ENCODE measurements at regions not wholly inside any gene's neighbourhood (a gene's known extent, or its start where the extent isn't known, plus 50 kb on each side); places are given as distances from the start of the nearest gene placed in this dataset.
A peak's percentile ranks its signal among the peaks of the same experiment; 100 is the strongest.

- Histone ChIP-seq H2AFZ (no peak overlapping the region), H3K9ac (no peak overlapping the region), H4K20me1 (ENCODE audit: insufficient read depth) (no peaks in the 10 kb centered on the region), H3K36me3 (ENCODE audit: low read depth) (no peaks in the 10 kb centered on the region), H3K4me3 (no peak overlapping the region), H3F3A (ENCODE audit: insufficient read depth) (peaks cover 9% of the 10 kb centered on the region; the same call in 1 of the 2 replicates), H3K4me1 (ENCODE audit: insufficient read depth) (peaks cover 15% of the 10 kb centered on the region), H3K9me2 (ENCODE audit: insufficient read depth) (no peaks in the 10 kb centered on the region), H3K27ac (no peak overlapping the region), H3K79me2 (ENCODE audit: insufficient read depth) (no peaks in the 10 kb centered on the region), H3K27me3 (replicated peaks; ENCODE audit: insufficient read depth) (no peaks in the 10 kb centered on the region), H3K9me3 (ENCODE audit: low read depth) (no peaks in the 10 kb centered on the region), H3K4me2 (ENCODE audit: unreplicated experiment) (peak overlapping the region; percentile 49)
- TF ChIP-seq EZH2phosphoT487 (IDR thresholded peaks at IDR 0.05; ENCODE audit: insufficient read depth, low read depth) (no peak), EZH2 (IDR thresholded peaks at IDR 0.05; ENCODE audit: insufficient read depth, poor library complexity, severe bottlenecking) (no peak)
- DNase-seq, result no peak
- in situ Hi-C loops (cut with MboI), result no loop called here
Observed at GRCh38 chr5:15261269-15261995, 238.5 kb upstream of the FBXL7 start.

- Histone ChIP-seq H3K27me3 (replicated peaks; ENCODE audit: insufficient read depth) (0 out of 2 replicates have a peak, but pooled peaks cover 4% of the 10 kb centered on the region), H2AFZ (no peak overlapping the region), H3F3A (ENCODE audit: insufficient read depth) (peaks cover 9% of the 10 kb centered on the region; the same call in 1 of the 2 replicates), H3K9me3 (ENCODE audit: low read depth) (no peaks in the 10 kb centered on the region), H3K79me2 (ENCODE audit: insufficient read depth) (no peaks in the 10 kb centered on the region), H3K4me1 (ENCODE audit: insufficient read depth) (peaks cover 15% of the 10 kb centered on the region), H3K4me3 (peak overlapping the region; percentile 30), H3K36me3 (ENCODE audit: low read depth) (no peaks in the 10 kb centered on the region), H3K27ac (no peak overlapping the region), H4K20me1 (ENCODE audit: insufficient read depth) (no peaks in the 10 kb centered on the region), H3K9me2 (ENCODE audit: insufficient read depth) (no peaks in the 10 kb centered on the region), H3K9ac (no peak overlapping the region), H3K4me2 (ENCODE audit: unreplicated experiment) (peak overlapping the region; percentile 49)
- in situ Hi-C loops (cut with MboI), result no loop called here
- DNase-seq, result peak; percentile 53
- 7% methylated on average over 7 of the region's 7 CpGs for whole genome bisulfite sequencing, 2 experiments (ENCODE audit: low coverage in 1 of 2, low lambda C conversion rate in 2 of 2, missing lambda C conversion rate in 2 of 2)
- TF ChIP-seq EZH2 (IDR thresholded peaks at IDR 0.05; ENCODE audit: insufficient read depth, poor library complexity, severe bottlenecking) (no peak), EZH2phosphoT487 (IDR thresholded peaks at IDR 0.05; ENCODE audit: insufficient read depth, low read depth) (no peak)
Observed at GRCh38 chr5:15260356-15261268, 239.4 kb upstream of the FBXL7 start.

GRCh38 chr5:15256485-15256884 is 243.5 kb upstream of the FBXL7 start:
- Histone ChIP-seq H3K4me2 (ENCODE audit: unreplicated experiment) (no peak overlapping the region), H4K20me1 (ENCODE audit: insufficient read depth) (no peaks in the 10 kb centered on the region), H3F3A (ENCODE audit: insufficient read depth) (peaks cover 16% of the 10 kb centered on the region; the same call in 1 of the 2 replicates), H3K9me3 (ENCODE audit: low read depth) (no peaks in the 10 kb centered on the region), H3K4me1 (ENCODE audit: insufficient read depth) (peaks cover 15% of the 10 kb centered on the region), H3K27ac (no peak overlapping the region), H3K79me2 (ENCODE audit: insufficient read depth) (no peaks in the 10 kb centered on the region), H3K27me3 (replicated peaks; ENCODE audit: insufficient read depth) (0 out of 2 replicates have a peak, but pooled peaks cover 4% of the 10 kb centered on the region), H3K9ac (no peak overlapping the region), H3K36me3 (ENCODE audit: low read depth) (no peaks in the 10 kb centered on the region), H3K4me3 (no peak overlapping the region), H3K9me2 (ENCODE audit: insufficient read depth) (no peaks in the 10 kb centered on the region), H2AFZ (no peak overlapping the region)
- TF ChIP-seq EZH2phosphoT487 (IDR thresholded peaks at IDR 0.05; ENCODE audit: insufficient read depth, low read depth) (no peak), EZH2 (IDR thresholded peaks at IDR 0.05; ENCODE audit: insufficient read depth, poor library complexity, severe bottlenecking) (no peak)
- DNase-seq, result no peak
- in situ Hi-C loops (cut with MboI), result no loop called here
- 32% methylated on average over 4 of the region's 4 CpGs for WGBS, 2 experiments (ENCODE audit: low coverage in 1 of 2, low lambda C conversion rate in 2 of 2, missing lambda C conversion rate in 2 of 2)

GRCh38 chr5:15255576-15255975 is 244.4 kb upstream of the FBXL7 start:
- Histone ChIP-seq H3K79me2 (ENCODE audit: insufficient read depth) (no peaks in the 10 kb centered on the region), H3F3A (ENCODE audit: insufficient read depth) (peaks cover 7% of the 10 kb centered on the region; the same call in 1 of the 2 replicates), H4K20me1 (ENCODE audit: insufficient read depth) (no peaks in the 10 kb centered on the region), H3K27ac (no peak overlapping the region), H3K9me2 (ENCODE audit: insufficient read depth) (no peaks in the 10 kb centered on the region), H3K27me3 (replicated peaks; ENCODE audit: insufficient read depth) (0 out of 2 replicates have a peak, but pooled peaks cover 4% of the 10 kb centered on the region), H3K4me3 (no peak overlapping the region), H2AFZ (no peak overlapping the region), H3K4me2 (ENCODE audit: unreplicated experiment) (no peak overlapping the region), H3K9ac (no peak overlapping the region), H3K36me3 (ENCODE audit: low read depth) (no peaks in the 10 kb centered on the region), H3K9me3 (ENCODE audit: low read depth) (no peaks in the 10 kb centered on the region), H3K4me1 (ENCODE audit: insufficient read depth) (peaks cover 8% of the 10 kb centered on the region)
- TF ChIP-seq EZH2phosphoT487 (IDR thresholded peaks at IDR 0.05; ENCODE audit: insufficient read depth, low read depth), result no peak
- no peak for TF ChIP-seq EZH2 (IDR thresholded peaks at IDR 0.05; ENCODE audit: insufficient read depth, poor library complexity, severe bottlenecking)
- WGBS, 2 experiments (ENCODE audit: low coverage in 1 of 2, low lambda C conversion rate in 2 of 2, missing lambda C conversion rate in 2 of 2), result 44 to 56% methylated on average over 2 of the region's 2 CpGs
- DNase-seq, result no peak
- in situ Hi-C loops (cut with MboI), result no loop called here
